Panc1 (cell line): ENCODE measurements at regions not wholly inside any gene's neighbourhood (a gene's known extent, or its start where the extent isn't known, plus 50 kb on each side); places are given as distances from the start of the nearest gene placed in this dataset.

ENCODE experiments used
- POLR2AphosphoS5 ChIP-seq: IDR thresholded peaks from 2 replicates; pipeline ENCODE4 v1.6.1; 2012; ENCODE audit warnings: mild to moderate bottlenecking, low read depth, low read length, moderate library complexity
- REST ChIP-seq, 2 experiments: IDR thresholded peaks; 2 replicates each; pipeline ENCODE4 v1.6.1; 2011 to 2012; ENCODE audit warnings: low read depth in 2 of 2, control low read depth in 1 of 2, low read length in 1 of 2, mild to moderate bottlenecking in 1 of 2, moderate library complexity in 1 of 2; ENCODE audit not compliant: insufficient read depth in 1 of 2
- SIN3A ChIP-seq: IDR thresholded peaks from 2 replicates; pipeline ENCODE4 v1.6.1; 2012; ENCODE audit warnings: low read depth, mild to moderate bottlenecking, low read length, moderate library complexity, borderline replicate concordance; ENCODE audit not compliant: insufficient read depth
- TCF7L2 ChIP-seq: IDR thresholded peaks from 2 replicates; pipeline ENCODE4 v1.6.1; 2011; ENCODE audit warnings: mild to moderate bottlenecking, low read depth, low read length, inconsistent platforms
- TF ChIP-seq, protein P1 (sequence below): fragments of 450-650 bp; IDR thresholded peaks from 2 replicates; pipeline ENCODE4 v1.5.1; 2017; ENCODE audit warnings: mild to moderate bottlenecking

DNA sequence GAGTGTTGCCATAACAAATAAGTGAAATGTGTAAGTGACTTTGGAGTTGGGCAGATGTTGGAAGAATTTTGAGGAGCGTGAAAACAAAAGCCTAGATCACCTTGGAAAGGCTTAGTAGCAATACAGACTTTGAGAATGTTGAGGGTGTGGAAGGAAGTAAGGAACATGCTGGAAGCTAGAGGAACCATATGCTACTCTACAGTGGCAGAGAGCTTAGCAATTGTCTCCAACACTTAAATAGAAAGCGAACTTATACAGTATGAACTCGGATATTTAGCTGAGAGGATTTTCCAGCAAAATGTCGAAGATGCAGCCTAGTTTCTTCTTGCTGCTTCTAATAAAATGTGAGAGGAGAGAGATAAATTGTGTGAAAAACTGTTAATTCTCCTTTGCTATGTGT is 271.2 kb downstream of the ADRA2A start:
- TF ChIP-seq, protein P1, sequence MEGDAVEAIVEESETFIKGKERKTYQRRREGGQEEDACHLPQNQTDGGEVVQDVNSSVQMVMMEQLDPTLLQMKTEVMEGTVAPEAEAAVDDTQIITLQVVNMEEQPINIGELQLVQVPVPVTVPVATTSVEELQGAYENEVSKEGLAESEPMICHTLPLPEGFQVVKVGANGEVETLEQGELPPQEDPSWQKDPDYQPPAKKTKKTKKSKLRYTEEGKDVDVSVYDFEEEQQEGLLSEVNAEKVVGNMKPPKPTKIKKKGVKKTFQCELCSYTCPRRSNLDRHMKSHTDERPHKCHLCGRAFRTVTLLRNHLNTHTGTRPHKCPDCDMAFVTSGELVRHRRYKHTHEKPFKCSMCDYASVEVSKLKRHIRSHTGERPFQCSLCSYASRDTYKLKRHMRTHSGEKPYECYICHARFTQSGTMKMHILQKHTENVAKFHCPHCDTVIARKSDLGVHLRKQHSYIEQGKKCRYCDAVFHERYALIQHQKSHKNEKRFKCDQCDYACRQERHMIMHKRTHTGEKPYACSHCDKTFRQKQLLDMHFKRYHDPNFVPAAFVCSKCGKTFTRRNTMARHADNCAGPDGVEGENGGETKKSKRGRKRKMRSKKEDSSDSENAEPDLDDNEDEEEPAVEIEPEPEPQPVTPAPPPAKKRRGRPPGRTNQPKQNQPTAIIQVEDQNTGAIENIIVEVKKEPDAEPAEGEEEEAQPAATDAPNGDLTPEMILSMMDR = no peak
- no peak for TF ChIP-seq POLR2AphosphoS5
- TF ChIP-seq SIN3A = no peak
- no peak for TF ChIP-seq TCF7L2
- no peak for TF ChIP-seq REST (IDR thresholded peaks at IDR 0.05; ENCODE audit: insufficient read depth in 1 of 2, low read depth in 2 of 2, low read length in 1 of 2)
